WTC11 (cell line): ENCODE measurements at regions not wholly inside any gene's neighbourhood (a gene's known extent, or its start where the extent isn't known, plus 50 kb on each side); places are given as distances from the start of the nearest gene placed in this dataset.

Source experiments
- ATAC-seq: fragments of 200-7000 bp; cut with Tn5 transposase; 2 replicates; pipeline ENCODE4 v1.10.0; 2021; ENCODE audit warnings: mild to moderate bottlenecking, moderate library complexity
- CTCF ChIA-PET: fragments of 300-600 bp; sonication (Branson Sonifier 250); formaldehyde crosslinking; loops from one replicate; lab custom pipeline; 2021; ENCODE audit warnings: antibody characterized with exemption; lab: Charles Lee
- POLR2A ChIA-PET: fragments of 350-600 bp; sonication (Branson Sonifier 250); formaldehyde crosslinking; loops from one replicate; lab custom pipeline; 2021; ENCODE audit warnings: antibody characterized with exemption; lab: Charles Lee
- DNase-seq: peaks from one replicate; pipeline ENCODE4 v3.0.0; 2021; ENCODE audit warnings: low spot score
- H3K27ac Mint-ChIP-seq: 2 replicates; pipeline ENCODE4 v1.8.0; 2021; ENCODE audit warnings: mixed read lengths
- H3K27me3 Mint-ChIP-seq: 2 replicates; pipeline ENCODE4 v1.8.0; 2021; ENCODE audit warnings: low read depth, mild to moderate bottlenecking, moderate library complexity, mixed read lengths
- H3K36me3 Mint-ChIP-seq: 2 replicates; pipeline ENCODE4 v1.8.0; 2021; ENCODE audit warnings: mixed read lengths
- H3K4me1 Mint-ChIP-seq: 2 replicates; pipeline ENCODE4 v1.8.0; 2022; ENCODE audit warnings: mixed read lengths
- H3K4me3 Mint-ChIP-seq: 2 replicates; pipeline ENCODE4 v1.8.0; 2021; ENCODE audit warnings: mild to moderate bottlenecking, moderate library complexity, mixed read lengths
- H3K9me3 Mint-ChIP-seq: 2 replicates; pipeline ENCODE4 v1.8.0; 2021; ENCODE audit warnings: mixed read lengths
- CREB1 ChIP-seq: sonication (generic); formaldehyde crosslinking; IDR thresholded peaks from 2 replicates; pipeline ENCODE4 v1.8.0; 2023; ENCODE audit warnings: mild to moderate bottlenecking, missing genetic modification reagents
- CREM ChIP-seq: sonication (generic); formaldehyde crosslinking; IDR thresholded peaks from 2 replicates; pipeline ENCODE4 v1.8.1; 2022; ENCODE audit warnings: mild to moderate bottlenecking, missing genetic modification reagents, moderate library complexity
- E2F4 ChIP-seq: sonication (generic); formaldehyde crosslinking; IDR thresholded peaks from 2 replicates; pipeline ENCODE4 v1.8.1; 2022; ENCODE audit warnings: low read depth, mild to moderate bottlenecking, moderate library complexity, missing genetic modification reagents, borderline replicate concordance
- ETV6 ChIP-seq: sonication (generic); formaldehyde crosslinking; IDR thresholded peaks from 2 replicates; pipeline ENCODE4 v1.8.1; 2022; ENCODE audit warnings: mild to moderate bottlenecking, missing genetic modification reagents
- GABPB1 ChIP-seq: sonication (generic); formaldehyde crosslinking; IDR thresholded peaks from 2 replicates; pipeline ENCODE4 v1.8.1; 2023; ENCODE audit warnings: mild to moderate bottlenecking, missing genetic modification reagents
- JUN ChIP-seq: sonication (generic); formaldehyde crosslinking; IDR thresholded peaks from 2 replicates; pipeline ENCODE4 v1.8.0; 2023; ENCODE audit warnings: mild to moderate bottlenecking, missing genetic modification reagents
- MXD4 ChIP-seq: fragments of 250-450 bp; sonication (Bioruptor Pico); IDR thresholded peaks from 2 replicates; pipeline ENCODE4 v1.8.0; 2021; ENCODE audit warnings: mild to moderate bottlenecking, moderate library complexity, borderline replicate concordance
- RORB ChIP-seq: fragments of 250-450 bp; sonication (Bioruptor Pico); IDR thresholded peaks from 2 replicates; pipeline ENCODE4 v1.9.0; 2021; ENCODE audit warnings: mild to moderate bottlenecking
- STAT6 ChIP-seq: sonication (generic); formaldehyde crosslinking; conservative IDR thresholded peaks from 2 replicates; pipeline ENCODE4 v1.8.1; 2023; ENCODE audit warnings: mild to moderate bottlenecking, low read depth, missing genetic modification reagents, moderate library complexity
- ZBTB21 ChIP-seq: sonication (generic); formaldehyde crosslinking; IDR thresholded peaks from 2 replicates; pipeline ENCODE4 v1.8.1; 2023; ENCODE audit warnings: mild to moderate bottlenecking, missing genetic modification reagents, borderline replicate concordance
- ZNF138 ChIP-seq: sonication (generic); formaldehyde crosslinking; conservative IDR thresholded peaks from 2 replicates; pipeline ENCODE4 v1.8.1; 2022; ENCODE audit warnings: mild to moderate bottlenecking, moderate library complexity, missing genetic modification reagents
- ZNF232 ChIP-seq: sonication (generic); formaldehyde crosslinking; IDR thresholded peaks from 2 replicates; pipeline ENCODE4 v1.8.0; 2022; ENCODE audit warnings: mild to moderate bottlenecking, missing genetic modification reagents
- ZNF317 ChIP-seq: sonication (generic); formaldehyde crosslinking; IDR thresholded peaks from 2 replicates; pipeline ENCODE4 v1.8.1; 2023; ENCODE audit warnings: low read depth, mild to moderate bottlenecking, moderate library complexity, missing genetic modification reagents, borderline replicate concordance
- TF ChIP-seq, protein P1 (sequence below): sonication (generic); formaldehyde crosslinking; IDR thresholded peaks from 2 replicates; pipeline ENCODE4 v1.8.1; 2023; ENCODE audit warnings: mild to moderate bottlenecking, missing genetic modification reagents, borderline replicate concordance
- TF ChIP-seq, protein P2 (sequence below): sonication (generic); formaldehyde crosslinking; IDR thresholded peaks from 2 replicates; pipeline ENCODE4 v1.8.0; 2022; ENCODE audit warnings: mild to moderate bottlenecking, missing genetic modification reagents
- TF ChIP-seq, protein P3 (sequence below): sonication (generic); formaldehyde crosslinking; IDR thresholded peaks from 2 replicates; pipeline ENCODE4 v1.8.1; 2023; ENCODE audit warnings: mild to moderate bottlenecking, missing genetic modification reagents
- TF ChIP-seq, protein P4 (sequence below): sonication (generic); formaldehyde crosslinking; IDR thresholded peaks from 2 replicates; pipeline ENCODE4 v1.8.1; 2023; ENCODE audit warnings: mild to moderate bottlenecking, missing genetic modification reagents, moderate library complexity
- TF ChIP-seq, protein P5 (sequence below): fragments of 250-450 bp; sonication (Bioruptor Pico); IDR thresholded peaks from 2 replicates; pipeline ENCODE4 v1.8.0; 2021; ENCODE audit warnings: mild to moderate bottlenecking
- TF ChIP-seq, protein P6 (sequence below): sonication (generic); formaldehyde crosslinking; IDR thresholded peaks from 2 replicates; pipeline ENCODE4 v1.8.1; 2022; ENCODE audit warnings: mild to moderate bottlenecking, moderate library complexity, missing genetic modification reagents
- TF ChIP-seq, protein P7 (sequence below): sonication (generic); formaldehyde crosslinking; IDR thresholded peaks from 2 replicates; pipeline ENCODE4 v1.8.0; 2022; ENCODE audit warnings: mild to moderate bottlenecking, missing genetic modification reagents

GRCh38 chr2:100692381-100692780 is 127.6 kb upstream of the NPAS2 start:
- H3K4me1 Mint-ChIP-seq, result peaks cover 9% of the 10 kb centered on the region
- H3K4me3 Mint-ChIP-seq, result no peak overlapping the region
- DNase-seq (no peak), ATAC-seq (no peak)
- TF ChIP-seq, protein P1, sequence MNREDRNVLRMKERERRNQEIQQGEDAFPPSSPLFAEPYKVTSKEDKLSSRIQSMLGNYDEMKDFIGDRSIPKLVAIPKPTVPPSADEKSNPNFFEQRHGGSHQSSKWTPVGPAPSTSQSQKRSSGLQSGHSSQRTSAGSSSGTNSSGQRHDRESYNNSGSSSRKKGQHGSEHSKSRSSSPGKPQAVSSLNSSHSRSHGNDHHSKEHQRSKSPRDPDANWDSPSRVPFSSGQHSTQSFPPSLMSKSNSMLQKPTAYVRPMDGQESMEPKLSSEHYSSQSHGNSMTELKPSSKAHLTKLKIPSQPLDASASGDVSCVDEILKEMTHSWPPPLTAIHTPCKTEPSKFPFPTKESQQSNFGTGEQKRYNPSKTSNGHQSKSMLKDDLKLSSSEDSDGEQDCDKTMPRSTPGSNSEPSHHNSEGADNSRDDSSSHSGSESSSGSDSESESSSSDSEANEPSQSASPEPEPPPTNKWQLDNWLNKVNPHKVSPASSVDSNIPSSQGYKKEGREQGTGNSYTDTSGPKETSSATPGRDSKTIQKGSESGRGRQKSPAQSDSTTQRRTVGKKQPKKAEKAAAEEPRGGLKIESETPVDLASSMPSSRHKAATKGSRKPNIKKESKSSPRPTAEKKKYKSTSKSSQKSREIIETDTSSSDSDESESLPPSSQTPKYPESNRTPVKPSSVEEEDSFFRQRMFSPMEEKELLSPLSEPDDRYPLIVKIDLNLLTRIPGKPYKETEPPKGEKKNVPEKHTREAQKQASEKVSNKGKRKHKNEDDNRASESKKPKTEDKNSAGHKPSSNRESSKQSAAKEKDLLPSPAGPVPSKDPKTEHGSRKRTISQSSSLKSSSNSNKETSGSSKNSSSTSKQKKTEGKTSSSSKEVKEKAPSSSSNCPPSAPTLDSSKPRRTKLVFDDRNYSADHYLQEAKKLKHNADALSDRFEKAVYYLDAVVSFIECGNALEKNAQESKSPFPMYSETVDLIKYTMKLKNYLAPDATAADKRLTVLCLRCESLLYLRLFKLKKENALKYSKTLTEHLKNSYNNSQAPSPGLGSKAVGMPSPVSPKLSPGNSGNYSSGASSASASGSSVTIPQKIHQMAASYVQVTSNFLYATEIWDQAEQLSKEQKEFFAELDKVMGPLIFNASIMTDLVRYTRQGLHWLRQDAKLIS, result no peak
- TF ChIP-seq ZNF138 (CRISPR knock-in tag) (no peak), RORB (CRISPR knock-in tag) (no peak), CREB1 (no peak), CREM (CRISPR knock-in tag) (no peak), ZNF232 (CRISPR knock-in tag) (no peak), MXD4 (CRISPR knock-in tag) (no peak), E2F4 (CRISPR knock-in tag) (no peak), STAT6 (CRISPR knock-in tag) (no peak)
- TF ChIP-seq, protein P2, sequence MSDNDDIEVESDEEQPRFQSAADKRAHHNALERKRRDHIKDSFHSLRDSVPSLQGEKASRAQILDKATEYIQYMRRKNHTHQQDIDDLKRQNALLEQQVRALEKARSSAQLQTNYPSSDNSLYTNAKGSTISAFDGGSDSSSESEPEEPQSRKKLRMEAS (CRISPR knock-in tag), result no peak
- TF ChIP-seq, protein P3, sequence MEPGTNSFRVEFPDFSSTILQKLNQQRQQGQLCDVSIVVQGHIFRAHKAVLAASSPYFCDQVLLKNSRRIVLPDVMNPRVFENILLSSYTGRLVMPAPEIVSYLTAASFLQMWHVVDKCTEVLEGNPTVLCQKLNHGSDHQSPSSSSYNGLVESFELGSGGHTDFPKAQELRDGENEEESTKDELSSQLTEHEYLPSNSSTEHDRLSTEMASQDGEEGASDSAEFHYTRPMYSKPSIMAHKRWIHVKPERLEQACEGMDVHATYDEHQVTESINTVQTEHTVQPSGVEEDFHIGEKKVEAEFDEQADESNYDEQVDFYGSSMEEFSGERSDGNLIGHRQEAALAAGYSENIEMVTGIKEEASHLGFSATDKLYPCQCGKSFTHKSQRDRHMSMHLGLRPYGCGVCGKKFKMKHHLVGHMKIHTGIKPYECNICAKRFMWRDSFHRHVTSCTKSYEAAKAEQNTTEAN, result no peak
- TF ChIP-seq, protein P4, sequence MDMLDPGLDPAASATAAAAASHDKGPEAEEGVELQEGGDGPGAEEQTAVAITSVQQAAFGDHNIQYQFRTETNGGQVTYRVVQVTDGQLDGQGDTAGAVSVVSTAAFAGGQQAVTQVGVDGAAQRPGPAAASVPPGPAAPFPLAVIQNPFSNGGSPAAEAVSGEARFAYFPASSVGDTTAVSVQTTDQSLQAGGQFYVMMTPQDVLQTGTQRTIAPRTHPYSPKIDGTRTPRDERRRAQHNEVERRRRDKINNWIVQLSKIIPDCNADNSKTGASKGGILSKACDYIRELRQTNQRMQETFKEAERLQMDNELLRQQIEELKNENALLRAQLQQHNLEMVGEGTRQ (CRISPR knock-in tag), result no peak
- CTCF ChIA-PET, result no interaction called here
- no peak overlapping the region for H3K27ac Mint-ChIP-seq
- H3K9me3 Mint-ChIP-seq, result peaks cover 30% of the 10 kb centered on the region
- peaks cover 2% of the 10 kb centered on the region for H3K36me3 Mint-ChIP-seq
- H3K27me3 Mint-ChIP-seq, result no peaks in the 10 kb centered on the region
- POLR2A ChIA-PET, result no interaction called here

DNA sequence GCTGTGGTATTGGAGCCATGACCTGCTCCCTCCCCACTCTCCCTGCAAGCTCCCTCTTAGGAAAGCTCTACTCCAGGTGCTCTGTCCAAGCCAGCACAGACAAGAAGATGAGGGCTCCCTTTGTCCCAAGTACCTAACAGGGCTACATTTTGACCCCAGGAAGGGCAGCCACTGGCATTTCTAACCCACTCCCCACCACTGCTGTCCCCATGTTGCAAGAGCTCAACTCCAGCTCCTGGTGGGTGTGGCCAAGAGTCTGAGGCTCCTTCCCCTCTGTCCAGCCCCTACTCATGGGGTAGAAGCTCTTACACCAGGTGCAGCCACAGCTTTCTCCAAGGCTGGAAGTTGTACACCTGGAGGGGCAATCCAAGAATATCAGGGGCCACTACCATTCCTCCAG is 127.0 kb upstream of the NPAS2 start:
- Mint-ChIP-seq H3K4me3 (no peak overlapping the region), H3K9me3 (peaks cover 30% of the 10 kb centered on the region), H3K36me3 (peaks cover 2% of the 10 kb centered on the region), H3K27me3 (no peaks in the 10 kb centered on the region), H3K4me1 (peaks cover 9% of the 10 kb centered on the region), H3K27ac (no peak overlapping the region)
- ATAC-seq, result no peak
- ChIA-PET CTCF (interaction anchor here (0.5 kb wide), 1 partner anchor 40 kb away, joined by 3 read pairs; no protein-coding TSS in a partner anchor), POLR2A (no interaction called here)
- no peak for DNase-seq
- TF ChIP-seq JUN (CRISPR knock-in tag) (no peak), ETV6 (no peak), ZBTB21 (CRISPR knock-in tag) (no peak), ZNF232 (CRISPR knock-in tag) (no peak), GABPB1 (CRISPR knock-in tag) (no peak), RORB (CRISPR knock-in tag) (no peak), ZNF317 (CRISPR knock-in tag) (no peak)
- TF ChIP-seq, protein P5, sequence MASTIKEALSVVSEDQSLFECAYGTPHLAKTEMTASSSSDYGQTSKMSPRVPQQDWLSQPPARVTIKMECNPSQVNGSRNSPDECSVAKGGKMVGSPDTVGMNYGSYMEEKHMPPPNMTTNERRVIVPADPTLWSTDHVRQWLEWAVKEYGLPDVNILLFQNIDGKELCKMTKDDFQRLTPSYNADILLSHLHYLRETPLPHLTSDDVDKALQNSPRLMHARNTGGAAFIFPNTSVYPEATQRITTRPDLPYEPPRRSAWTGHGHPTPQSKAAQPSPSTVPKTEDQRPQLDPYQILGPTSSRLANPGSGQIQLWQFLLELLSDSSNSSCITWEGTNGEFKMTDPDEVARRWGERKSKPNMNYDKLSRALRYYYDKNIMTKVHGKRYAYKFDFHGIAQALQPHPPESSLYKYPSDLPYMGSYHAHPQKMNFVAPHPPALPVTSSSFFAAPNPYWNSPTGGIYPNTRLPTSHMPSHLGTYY (CRISPR knock-in tag), result no peak
- TF ChIP-seq, protein P6, sequence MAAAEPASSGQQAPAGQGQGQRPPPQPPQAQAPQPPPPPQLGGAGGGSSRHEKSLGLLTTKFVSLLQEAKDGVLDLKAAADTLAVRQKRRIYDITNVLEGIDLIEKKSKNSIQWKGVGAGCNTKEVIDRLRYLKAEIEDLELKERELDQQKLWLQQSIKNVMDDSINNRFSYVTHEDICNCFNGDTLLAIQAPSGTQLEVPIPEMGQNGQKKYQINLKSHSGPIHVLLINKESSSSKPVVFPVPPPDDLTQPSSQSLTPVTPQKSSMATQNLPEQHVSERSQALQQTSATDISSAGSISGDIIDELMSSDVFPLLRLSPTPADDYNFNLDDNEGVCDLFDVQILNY (CRISPR knock-in tag), result no peak
- TF ChIP-seq, protein P7, sequence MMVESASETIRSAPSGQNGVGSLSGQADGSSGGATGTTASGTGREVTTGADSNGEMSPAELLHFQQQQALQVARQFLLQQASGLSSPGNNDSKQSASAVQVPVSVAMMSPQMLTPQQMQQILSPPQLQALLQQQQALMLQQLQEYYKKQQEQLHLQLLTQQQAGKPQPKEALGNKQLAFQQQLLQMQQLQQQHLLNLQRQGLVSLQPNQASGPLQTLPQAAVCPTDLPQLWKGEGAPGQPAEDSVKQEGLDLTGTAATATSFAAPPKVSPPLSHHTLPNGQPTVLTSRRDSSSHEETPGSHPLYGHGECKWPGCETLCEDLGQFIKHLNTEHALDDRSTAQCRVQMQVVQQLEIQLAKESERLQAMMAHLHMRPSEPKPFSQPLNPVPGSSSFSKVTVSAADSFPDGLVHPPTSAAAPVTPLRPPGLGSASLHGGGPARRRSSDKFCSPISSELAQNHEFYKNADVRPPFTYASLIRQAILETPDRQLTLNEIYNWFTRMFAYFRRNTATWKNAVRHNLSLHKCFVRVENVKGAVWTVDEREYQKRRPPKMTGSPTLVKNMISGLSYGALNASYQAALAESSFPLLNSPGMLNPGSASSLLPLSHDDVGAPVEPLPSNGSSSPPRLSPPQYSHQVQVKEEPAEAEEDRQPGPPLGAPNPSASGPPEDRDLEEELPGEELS (CRISPR knock-in tag), result no peak
